Esophagus squamous epithelium (tissue), 4 donors: ENCODE measurements at regions not wholly inside any gene's neighbourhood (a gene's known extent, or its start where the extent isn't known, plus 50 kb on each side); places are given as distances from the start of the nearest gene placed in this dataset.

Experiments used
- POLR2A ChIP-seq, 4 donors: fragments of 450-650 bp; IDR thresholded peaks; one replicate each; pipeline ENCODE4 v1.6.1; 2017; ENCODE audit warnings: antibody characterized with exemption in 4 of 4, mild to moderate bottlenecking in 4 of 4, moderate library complexity in 3 of 4
- TF ChIP-seq, protein P1 (sequence below), 6 experiments: fragments of 450-650 bp in 4 of 6; fragments of 200-600 bp in 2 of 6; sonication (generic) in 2 of 6; IDR thresholded peaks; one replicate each; pipeline ENCODE4 v1.5.1; 2016 to 2019; ENCODE audit warnings: antibody characterized with exemption in 6 of 6, mild to moderate bottlenecking in 4 of 6, moderate library complexity in 4 of 6

DNA sequence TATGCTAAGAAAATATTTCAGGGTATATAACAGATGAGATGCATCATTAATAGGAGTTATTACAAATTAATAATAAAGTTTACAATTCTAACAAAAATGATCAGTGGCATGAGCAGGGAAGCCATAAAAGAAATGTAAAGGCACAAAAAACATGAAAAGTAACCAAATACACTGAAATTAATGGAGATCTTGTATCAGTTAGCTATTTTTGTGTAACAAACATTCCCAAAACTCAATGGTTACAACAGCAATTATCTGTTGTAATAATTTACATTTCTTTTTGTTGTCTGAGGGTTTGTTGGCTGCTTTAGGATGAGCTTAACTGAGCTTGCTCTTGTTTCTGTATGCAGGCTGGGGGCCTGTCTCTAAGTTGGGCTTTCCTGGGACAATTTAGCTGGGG lies 104.3 kb upstream of the AHI1 start:
- TF ChIP-seq, protein P1, sequence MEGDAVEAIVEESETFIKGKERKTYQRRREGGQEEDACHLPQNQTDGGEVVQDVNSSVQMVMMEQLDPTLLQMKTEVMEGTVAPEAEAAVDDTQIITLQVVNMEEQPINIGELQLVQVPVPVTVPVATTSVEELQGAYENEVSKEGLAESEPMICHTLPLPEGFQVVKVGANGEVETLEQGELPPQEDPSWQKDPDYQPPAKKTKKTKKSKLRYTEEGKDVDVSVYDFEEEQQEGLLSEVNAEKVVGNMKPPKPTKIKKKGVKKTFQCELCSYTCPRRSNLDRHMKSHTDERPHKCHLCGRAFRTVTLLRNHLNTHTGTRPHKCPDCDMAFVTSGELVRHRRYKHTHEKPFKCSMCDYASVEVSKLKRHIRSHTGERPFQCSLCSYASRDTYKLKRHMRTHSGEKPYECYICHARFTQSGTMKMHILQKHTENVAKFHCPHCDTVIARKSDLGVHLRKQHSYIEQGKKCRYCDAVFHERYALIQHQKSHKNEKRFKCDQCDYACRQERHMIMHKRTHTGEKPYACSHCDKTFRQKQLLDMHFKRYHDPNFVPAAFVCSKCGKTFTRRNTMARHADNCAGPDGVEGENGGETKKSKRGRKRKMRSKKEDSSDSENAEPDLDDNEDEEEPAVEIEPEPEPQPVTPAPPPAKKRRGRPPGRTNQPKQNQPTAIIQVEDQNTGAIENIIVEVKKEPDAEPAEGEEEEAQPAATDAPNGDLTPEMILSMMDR (IDR thresholded peaks at IDR 0.05): no peak
- no peak for TF ChIP-seq POLR2A (IDR thresholded peaks at IDR 0.05)
